Islet precursor cell (in vitro differentiated cells): ENCODE measurements at regions not wholly inside any gene's neighbourhood (a gene's known extent, or its start where the extent isn't known, plus 50 kb on each side); places are given as distances from the start of the nearest gene placed in this dataset.
"Not testable (repeated sequence)": the region's sequence is repeated elsewhere in the genome, so short reads cannot be mapped to it uniquely, and the experiment has no call there.

Experiments used
- DNase-seq: peaks from one replicate; pipeline ENCODE4 v3.0.0-alpha.2; 2018

GRCh38 chr16:82295290-82296201, 125.5 kb upstream of the MPHOSPH6 start:
- DNase-seq = no peak

GRCh38 chr16:82293671-82294070, 123.6 kb upstream of the MPHOSPH6 start:
- DNase-seq = no peak

GRCh38 chr16:82287937-82288336, 117.9 kb upstream of the MPHOSPH6 start:
- DNase-seq = no peak

- no peak for DNase-seq
These were observed 112.6 kb upstream of the MPHOSPH6 start for GRCh38 chr16:82282662-82283061.

- no peak for DNase-seq
These were observed 111.5 kb upstream of the MPHOSPH6 start for GRCh38 chr16:82281544-82281943.

GRCh38 chr16:82280867-82281266, 110.8 kb upstream of the MPHOSPH6 start:
- no peak for DNase-seq

GRCh38 chr16:82275349-82275748, 105.3 kb upstream of the MPHOSPH6 start:
- not testable (repeated sequence) for DNase-seq

GRCh38 chr16:82271636-82272035, 101.6 kb upstream of the MPHOSPH6 start:
- DNase-seq = no peak

- not testable (repeated sequence) for DNase-seq
These were observed 97.7 kb upstream of the MPHOSPH6 start for GRCh38 chr16:82267675-82268074.

GRCh38 chr16:82265809-82266208, 95.8 kb upstream of the MPHOSPH6 start:
- DNase-seq = no peak

GRCh38 chr16:82264756-82265155, 94.7 kb upstream of the MPHOSPH6 start:
- no peak for DNase-seq

GRCh38 chr16:82263521-82264143, 93.6 kb upstream of the MPHOSPH6 start:
- peak; percentile 58 for DNase-seq

GRCh38 chr16:82262244-82262643, 92.2 kb upstream of the MPHOSPH6 start:
- no peak for DNase-seq

GRCh38 chr16:82260212-82260795, 90.3 kb upstream of the MPHOSPH6 start:
- no peak for DNase-seq

GRCh38 chr16:82259731-82260130, 89.7 kb upstream of the MPHOSPH6 start:
- DNase-seq = no peak

GRCh38 chr16:82257990-82258389, 88.0 kb upstream of the MPHOSPH6 start:
- DNase-seq = no peak

GRCh38 chr16:82252582-82252981, 82.6 kb upstream of the MPHOSPH6 start:
- no peak for DNase-seq

- no peak for DNase-seq
These were observed 78.7 kb upstream of the MPHOSPH6 start for GRCh38 chr16:82248677-82249076.

- DNase-seq = no peak
These were observed 78.1 kb upstream of the MPHOSPH6 start for GRCh38 chr16:82248012-82248656.

GRCh38 chr16:82242201-82242600, 72.2 kb upstream of the MPHOSPH6 start:
- no peak for DNase-seq

GRCh38 chr16:82241469-82242052, 71.5 kb upstream of the MPHOSPH6 start:
- DNase-seq = no peak

- DNase-seq = no peak
These were observed 70.1 kb upstream of the MPHOSPH6 start for GRCh38 chr16:82240111-82240510.

- no peak for DNase-seq
These were observed 66.9 kb upstream of the MPHOSPH6 start for GRCh38 chr16:82236875-82237274.
